OCI-LY7 (cell line): ENCODE measurements at regions not wholly inside any gene's neighbourhood (a gene's known extent, or its start where the extent isn't known, plus 50 kb on each side); places are given as distances from the start of the nearest gene placed in this dataset.

Experiments used
- BruUV-seq: library from RNA; stranded (reverse); fragments of 400-500 nt; replicated peaks from 2 replicates; lab custom pipeline; 2021; lab: Mats Ljungman, UMichigan
- CTCF ChIA-PET: fragments of 300-600 bp; sonication (Branson Sonifier 250); formaldehyde crosslinking; loops from one replicate; lab custom pipeline; 2022; ENCODE audit warnings: antibody characterized with exemption; ENCODE audit not compliant: unreplicated experiment; lab: Charles Lee
- POLR2A ChIA-PET: fragments of 300-600 bp; sonication (Branson Sonifier 250); formaldehyde crosslinking; loops from one replicate; lab custom pipeline; 2022; ENCODE audit warnings: antibody characterized with exemption; lab: Charles Lee
- DNase-seq: peaks from one replicate; pipeline ENCODE4 v3.0.0-alpha.2; 2015; ENCODE audit warnings: low spot score
- H2AFZ ChIP-seq: fragments of 200-600 bp; sonication (generic), shearing (Covaris generic); 2 replicates; pipeline ENCODE4 v1.6.1; 2014; ENCODE audit warnings: mild to moderate bottlenecking, antibody characterized with exemption, low read length, moderate library complexity
- H3K27ac ChIP-seq: fragments of 200-600 bp; sonication (generic); 2 replicates; pipeline ENCODE4 v1.5.1; 2014; ENCODE audit warnings: mixed run types, low read depth, mild to moderate bottlenecking, moderate library complexity, low read length, inconsistent platforms; ENCODE audit not compliant: poor library complexity, severe bottlenecking
- H3K36me3 ChIP-seq: fragments of 200-600 bp; sonication (generic); 2 replicates; pipeline ENCODE4 v1.6.1; 2014; ENCODE audit warnings: mild to moderate bottlenecking, antibody characterized with exemption, low read length, moderate library complexity, mixed read lengths; ENCODE audit not compliant: insufficient read depth
- H3K4me1 ChIP-seq: fragments of 200-600 bp; sonication (generic); 2 replicates; pipeline ENCODE4 v1.5.1; 2014; ENCODE audit warnings: mild to moderate bottlenecking, low read length; ENCODE audit not compliant: insufficient read depth, poor library complexity, severe bottlenecking
- H3K4me2 ChIP-seq: fragments of 200-600 bp; sonication (generic); 2 replicates; pipeline ENCODE4 v1.6.1; 2014; ENCODE audit warnings: mild to moderate bottlenecking, low read length
- H3K4me3 ChIP-seq: fragments of 200-600 bp; sonication (generic); 2 replicates; pipeline ENCODE4 v1.5.1; 2014; ENCODE audit warnings: mild to moderate bottlenecking, low read depth, low read length; ENCODE audit not compliant: poor library complexity, severe bottlenecking
- H3K79me2 ChIP-seq: fragments of 200-600 bp; sonication (generic); 2 replicates; pipeline ENCODE4 v1.6.1; 2016; ENCODE audit warnings: low read depth, mild to moderate bottlenecking, low read length, moderate library complexity, mixed read lengths; ENCODE audit not compliant: insufficient read depth
- H3K9me2 ChIP-seq: fragments of 200-600 bp; sonication (generic); 2 replicates; pipeline ENCODE4 v1.6.1; 2016; ENCODE audit warnings: mild to moderate bottlenecking, low read length, mixed read lengths; ENCODE audit not compliant: insufficient read depth
- H3K9me3 ChIP-seq: fragments of 200-600 bp; sonication (generic); 2 replicates; pipeline ENCODE4 v1.6.1; 2014; ENCODE audit warnings: mild to moderate bottlenecking, mixed run types, low read length, mixed read lengths
- H4K20me1 ChIP-seq: fragments of 200-600 bp; sonication (generic); 2 replicates; pipeline ENCODE4 v1.6.1; 2014; ENCODE audit warnings: mild to moderate bottlenecking, antibody characterized with exemption, low read length, moderate library complexity, mixed read lengths; ENCODE audit not compliant: insufficient read depth
- CTCF ChIP-seq: fragments of 200-600 bp; sonication (generic); conservative IDR thresholded peaks from 2 replicates; pipeline ENCODE4 v1.5.1; 2014; ENCODE audit warnings: mild to moderate bottlenecking, antibody characterized with exemption, low read length, moderate library complexity, mixed read lengths
- EZH2phosphoT487 ChIP-seq: fragments of 200-600 bp; sonication (generic); IDR thresholded peaks from 2 replicates; pipeline ENCODE4 v1.6.1; 2018; ENCODE audit warnings: low read depth, borderline replicate concordance, mild to moderate bottlenecking, mixed run types, antibody characterized with exemption, low read length, moderate library complexity, mixed read lengths
- intact Hi-C: fragments of 100-400 bp; cut with micrococcal nuclease; formaldehyde crosslinking; loops from one replicate; pipeline ENCODE4 v1.10.0; 2022; ENCODE audit not compliant: unreplicated experiment

DNA sequence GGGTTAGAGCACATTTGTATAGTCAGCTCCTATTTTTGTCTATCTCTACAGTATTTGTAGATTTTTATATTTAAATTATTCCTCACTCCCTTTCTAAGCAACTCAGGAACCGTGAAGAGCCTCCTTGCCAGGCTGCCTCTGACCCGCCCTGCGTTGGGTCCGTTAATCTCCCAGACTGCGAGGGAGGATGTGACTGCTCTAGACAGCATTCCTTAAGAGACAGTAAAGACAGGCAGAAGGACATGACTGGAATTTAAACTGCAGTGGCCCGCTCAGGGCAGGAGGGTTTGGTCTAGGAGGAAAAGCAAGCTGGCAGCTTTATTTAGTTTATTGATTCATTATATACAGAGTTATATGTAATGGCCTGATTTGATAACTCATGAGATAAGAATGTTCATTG lies 413.7 kb downstream of the TMEM135 start:
- Histone ChIP-seq H3K27ac (peak overlapping the region; percentile 96), H3K9me3 (no peaks in the 10 kb centered on the region; the same call in 1 of the 2 replicates), H2AFZ (peak overlapping the region; percentile 39; the same call in 1 of the 2 replicates), H3K36me3 (peaks cover 27% of the 10 kb centered on the region), H3K4me3 (no peak overlapping the region), H3K4me1 (peaks cover 96% of the 10 kb centered on the region), H3K79me2 (peaks cover 12% of the 10 kb centered on the region; the same call in 1 of the 2 replicates), H3K4me2 (peak overlapping the region; percentile 82), H3K9me2 (no peaks in the 10 kb centered on the region), H4K20me1 (no peaks in the 10 kb centered on the region)
- POLR2A ChIA-PET, result interaction anchor here (0.8 to 1.6 kb wide), 6 partner anchors 8 to 885 kb away, joined by 3 to 5 read pairs (median 4); no protein-coding TSS in a partner anchor
- CTCF ChIA-PET, result interaction anchor here (1.4 kb wide), 1 partner anchor 15 kb away, joined by 3 read pairs; no protein-coding TSS in a partner anchor
- BruUV-seq, result no TSS peak
- no peak for TF ChIP-seq EZH2phosphoT487
- TF ChIP-seq CTCF, result no peak
- no peak for DNase-seq
- intact Hi-C loops, result loop anchor here (5.0 kb wide), 1 partner anchor 886 kb away; the partner anchor contains the start of gene CTSC

DNA sequence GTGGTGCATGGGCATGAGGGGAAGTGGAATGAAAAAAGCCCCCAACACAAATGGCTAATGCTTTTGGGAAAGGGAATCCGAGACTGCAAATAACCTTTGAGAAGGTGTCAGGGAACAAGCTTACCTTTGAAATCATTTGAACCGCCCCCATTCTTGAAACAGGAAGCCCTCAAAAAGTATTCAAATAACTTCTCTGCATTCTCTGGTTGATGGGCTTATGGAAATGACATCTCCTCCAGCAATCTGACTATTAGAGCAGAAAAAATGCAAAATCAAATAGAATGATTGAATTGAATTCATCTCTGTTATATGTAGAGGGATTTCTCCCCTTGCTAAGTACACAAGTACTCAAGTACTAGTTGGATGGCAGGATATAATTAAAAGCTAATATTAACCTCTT lies 409.9 kb downstream of the TMEM135 start:
- ChIA-PET POLR2A (interaction anchor here (0.6 to 2.7 kb wide), 9 partner anchors 10 to 1092 kb away, joined by 3 to 11 read pairs (median 4); no protein-coding TSS in a partner anchor), CTCF (interaction anchor here (1.1 to 1.2 kb wide), 2 partner anchors 10 to 12 kb away, joined by 3 to 4 read pairs; no protein-coding TSS in a partner anchor)
- Histone ChIP-seq H3K9me3 (no peaks in the 10 kb centered on the region; the same call in 1 of the 2 replicates), H3K79me2 (peaks cover 6% of the 10 kb centered on the region; the same call in 1 of the 2 replicates), H3K9me2 (no peaks in the 10 kb centered on the region), H3K27ac (peak overlapping the region; percentile 14), H3K36me3 (peaks cover 28% of the 10 kb centered on the region), H3K4me1 (peaks cover 63% of the 10 kb centered on the region), H2AFZ (peak overlapping the region; percentile 23; the same call in 1 of the 2 replicates), H4K20me1 (no peaks in the 10 kb centered on the region), H3K4me3 (peak overlapping the region; percentile 8), H3K4me2 (peak overlapping the region; percentile 51)
- DNase-seq, result peak; percentile 51
- intact Hi-C loops, result no loop called here
- TF ChIP-seq EZH2phosphoT487 (no peak), CTCF (no peak)
- no TSS peak for BruUV-seq

- ChIA-PET POLR2A (interaction anchor here (0.7 kb wide), 1 partner anchor 8 kb away, joined by 3 read pairs; no protein-coding TSS in a partner anchor), CTCF (no interaction called here)
- Histone ChIP-seq H4K20me1 (no peaks in the 10 kb centered on the region), H3K9me2 (no peaks in the 10 kb centered on the region), H3K27ac (no peak overlapping the region), H3K4me3 (no peak overlapping the region), H3K4me2 (no peak overlapping the region), H3K79me2 (no peaks in the 10 kb centered on the region), H2AFZ (no peak overlapping the region), H3K36me3 (peaks cover 35% of the 10 kb centered on the region), H3K4me1 (peaks cover 36% of the 10 kb centered on the region), H3K9me3 (no peaks in the 10 kb centered on the region; the same call in 1 of the 2 replicates)
- DNase-seq, result no peak
- intact Hi-C loops, result no loop called here
- no TSS peak for BruUV-seq
- TF ChIP-seq EZH2phosphoT487 (no peak), CTCF (no peak)
These were observed 407.3 kb downstream of the TMEM135 start for GRCh38 chr11:87444993-87445392.
